GM21360 (cell line): ENCODE measurements at regions not wholly inside any gene's neighbourhood (a gene's known extent, or its start where the extent isn't known, plus 50 kb on each side); places are given as distances from the start of the nearest gene placed in this dataset.

ENCODE experiments used
- ATAC-seq: cut with Tn5 transposase; IDR thresholded peaks from one replicate; pipeline ENCODE4 v1.9.1; 2021; ENCODE audit warnings: mild to moderate bottlenecking, moderate library complexity; ENCODE audit not compliant: unreplicated experiment

- no peak for ATAC-seq
These were observed 208.6 kb downstream of the C1D start for GRCh38 chr2:67854103-67854743.

GRCh38 chr2:67854798-67855197 lies 208.0 kb downstream of the C1D start:
- no peak for ATAC-seq

GRCh38 chr2:67856866-67857265 lies 205.9 kb downstream of the C1D start:
- no peak for ATAC-seq

- no peak for ATAC-seq
These were observed 205.0 kb downstream of the C1D start for GRCh38 chr2:67857836-67858235.

- no peak for ATAC-seq
These were observed 203.9 kb downstream of the C1D start for GRCh38 chr2:67858886-67859285.

GRCh38 chr2:67865917-67866316 lies 196.9 kb downstream of the C1D start:
- ATAC-seq, result no peak

GRCh38 chr2:67867735-67868134 lies 195.1 kb downstream of the C1D start:
- ATAC-seq, result no peak

GRCh38 chr2:67871686-67872412 lies 191.0 kb downstream of the C1D start:
- ATAC-seq, result no peak

GRCh38 chr2:67872481-67872880 lies 190.3 kb downstream of the C1D start:
- ATAC-seq, result no peak

- ATAC-seq, result no peak
These were observed 188.9 kb downstream of the C1D start for GRCh38 chr2:67873916-67874315.

GRCh38 chr2:67876176-67876575 lies 186.6 kb downstream of the C1D start:
- no peak for ATAC-seq

GRCh38 chr2:67877301-67877700 lies 185.5 kb downstream of the C1D start:
- ATAC-seq, result no peak

GRCh38 chr2:67878743-67879142 lies 184.1 kb downstream of the C1D start:
- ATAC-seq, result no peak

- ATAC-seq, result no peak
These were observed 183.1 kb downstream of the C1D start for GRCh38 chr2:67879586-67880290.

GRCh38 chr2:67880291-67880761 lies 182.5 kb downstream of the C1D start:
- ATAC-seq, result no peak

- ATAC-seq, result no peak
These were observed 181.0 kb downstream of the C1D start for GRCh38 chr2:67881816-67882215.

GRCh38 chr2:67883316-67884087 lies 179.3 kb downstream of the C1D start:
- no peak for ATAC-seq

- no peak for ATAC-seq
These were observed 174.3 kb downstream of the C1D start for GRCh38 chr2:67888351-67889005.

GRCh38 chr2:67889056-67889455 lies 173.7 kb downstream of the C1D start:
- ATAC-seq, result no peak

- no peak for ATAC-seq
These were observed 171.2 kb downstream of the C1D start for GRCh38 chr2:67891642-67892041.
